Islet precursor cell (in vitro differentiated cells): ENCODE measurements at regions not wholly inside any gene's neighbourhood (a gene's known extent, or its start where the extent isn't known, plus 50 kb on each side); places are given as distances from the start of the nearest gene placed in this dataset.
A peak's percentile ranks its signal among the peaks of the same experiment; 100 is the strongest.

ENCODE experiments used
- DNase-seq: peaks from one replicate; pipeline ENCODE4 v3.0.0-alpha.2; 2018

DNA sequence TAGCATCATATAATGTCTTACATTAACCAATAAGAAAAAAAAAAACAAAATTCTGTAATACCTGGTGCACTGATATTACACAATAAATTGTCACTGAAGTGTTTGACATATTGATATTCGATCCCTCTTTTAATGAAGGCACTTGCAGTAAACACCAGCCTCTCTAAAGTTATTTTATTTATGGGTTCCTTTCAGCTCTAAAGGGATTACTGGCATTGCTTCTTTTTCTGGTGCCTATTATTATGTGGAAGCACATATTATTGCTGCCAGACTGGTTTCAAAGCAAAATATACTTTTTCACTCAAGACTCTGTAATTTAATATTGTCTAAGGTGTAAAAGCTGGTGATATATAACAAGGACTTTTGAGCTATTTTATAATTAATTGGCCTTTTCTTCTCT, 1090.5 kb downstream of the TRHDE start:
- no peak for DNase-seq

DNA sequence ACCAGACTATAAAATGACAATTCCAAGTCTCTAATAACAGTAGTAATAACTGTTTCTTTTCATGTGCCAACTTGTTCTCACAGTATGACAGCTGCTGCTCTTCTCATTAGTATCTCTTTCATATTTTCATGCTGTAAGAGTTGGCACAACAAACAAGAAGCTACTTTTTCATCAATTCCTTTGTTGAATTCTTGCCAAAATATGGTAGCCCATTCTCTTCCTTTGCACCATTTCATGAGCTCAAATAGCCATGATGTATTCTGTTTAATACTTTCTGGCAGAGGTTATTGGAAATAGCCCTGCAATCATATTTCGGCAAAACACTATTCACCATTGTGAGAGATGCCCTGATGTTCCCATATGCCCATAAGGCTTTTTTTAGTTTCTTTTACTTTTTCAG, 1100.7 kb downstream of the TRHDE start:
- no peak for DNase-seq

DNA sequence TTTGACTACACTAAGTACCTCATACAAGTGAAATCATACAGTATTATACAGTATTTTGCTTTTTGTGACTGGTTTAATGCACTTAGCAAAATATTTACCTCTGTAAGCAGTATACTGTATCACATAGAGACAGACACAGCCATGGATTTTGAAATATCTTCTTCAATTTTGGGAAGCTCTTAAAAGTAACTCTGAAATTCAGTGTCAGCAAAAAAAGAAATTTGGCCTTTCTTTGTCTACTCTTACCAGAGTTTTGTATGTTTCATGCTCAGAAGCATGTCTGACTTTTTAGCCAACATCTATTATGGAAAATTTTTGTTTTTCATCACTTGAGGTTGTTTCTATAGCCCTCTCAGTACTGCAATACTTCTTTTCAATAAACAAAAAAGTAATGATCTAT, 1102.2 kb downstream of the TRHDE start:
- no peak for DNase-seq

- no peak for DNase-seq
Measured at GRCh38 chr12:73383584-73384222, 1111.5 kb downstream of the TRHDE start.

GRCh38 chr12:73384592-73384991, 1112.4 kb downstream of the TRHDE start:
- DNase-seq = no peak

DNA sequence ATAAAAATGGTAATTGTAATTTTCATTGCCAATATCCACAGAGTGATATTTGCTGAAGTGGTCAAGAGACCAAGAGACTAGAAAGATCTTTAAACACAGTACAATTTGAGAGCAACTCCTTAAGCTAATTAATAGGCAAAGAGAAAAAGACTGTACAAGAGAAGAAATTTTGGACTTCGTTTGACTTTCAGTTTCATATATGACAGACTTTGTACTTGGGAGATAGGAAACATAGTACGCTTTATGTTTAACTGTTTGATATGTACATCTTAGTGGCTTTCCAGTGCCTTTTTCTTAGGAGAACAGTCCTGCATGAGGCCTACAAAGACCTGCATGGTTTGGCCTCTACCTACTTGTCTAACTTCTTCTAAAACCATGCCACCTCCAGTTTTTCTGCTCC, 1118.1 kb downstream of the TRHDE start:
- no peak for DNase-seq

GRCh38 chr12:73413051-73413450, 1124.6 kb upstream of the ATXN7L3B start:
- DNase-seq = no peak

GRCh38 chr12:73413974-73414373, 1123.7 kb upstream of the ATXN7L3B start:
- DNase-seq = no peak

DNA sequence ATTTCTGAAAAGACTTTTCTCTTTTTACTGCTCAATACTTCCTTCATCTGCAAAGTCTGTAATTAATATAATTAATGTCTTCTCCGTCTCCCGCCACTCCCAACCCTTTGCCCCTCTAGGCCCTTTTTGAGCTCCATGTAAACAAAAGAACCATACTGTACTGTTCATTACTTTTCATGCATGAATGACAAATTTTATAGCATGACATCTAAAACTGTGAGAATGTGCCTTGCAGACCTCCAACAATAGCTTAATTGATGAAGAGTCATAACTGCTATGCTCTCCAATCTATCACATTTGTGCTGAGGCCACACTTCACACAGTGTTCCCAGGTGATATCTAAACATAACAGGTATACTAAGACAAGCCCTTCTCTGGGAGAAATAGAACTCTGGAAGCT, 1122.7 kb upstream of the ATXN7L3B start:
- DNase-seq = no peak

DNA sequence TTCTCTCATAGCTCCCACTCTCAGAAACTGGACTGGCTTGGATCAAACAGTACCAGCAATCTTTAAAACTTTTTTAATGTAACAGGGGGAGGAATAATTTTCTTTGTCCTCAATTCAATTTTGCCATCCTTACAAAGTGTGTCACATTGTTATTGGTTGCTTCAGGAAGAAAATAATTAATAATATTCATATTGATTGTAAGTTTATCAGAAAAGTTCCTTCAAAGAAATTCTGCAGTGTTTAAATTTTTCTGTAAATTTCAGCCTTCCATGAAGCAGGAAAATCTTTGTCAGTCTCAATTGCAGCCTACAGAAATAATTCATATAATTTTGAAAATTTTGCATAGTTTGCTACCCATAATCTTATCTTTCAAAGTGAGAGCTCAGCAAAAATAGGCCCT, 1119.1 kb upstream of the ATXN7L3B start:
- no peak for DNase-seq

GRCh38 chr12:73421832-73422231, 1115.8 kb upstream of the ATXN7L3B start:
- no peak for DNase-seq

- no peak for DNase-seq
Measured at GRCh38 chr12:73424484-73424883, 1113.2 kb upstream of the ATXN7L3B start.

DNA sequence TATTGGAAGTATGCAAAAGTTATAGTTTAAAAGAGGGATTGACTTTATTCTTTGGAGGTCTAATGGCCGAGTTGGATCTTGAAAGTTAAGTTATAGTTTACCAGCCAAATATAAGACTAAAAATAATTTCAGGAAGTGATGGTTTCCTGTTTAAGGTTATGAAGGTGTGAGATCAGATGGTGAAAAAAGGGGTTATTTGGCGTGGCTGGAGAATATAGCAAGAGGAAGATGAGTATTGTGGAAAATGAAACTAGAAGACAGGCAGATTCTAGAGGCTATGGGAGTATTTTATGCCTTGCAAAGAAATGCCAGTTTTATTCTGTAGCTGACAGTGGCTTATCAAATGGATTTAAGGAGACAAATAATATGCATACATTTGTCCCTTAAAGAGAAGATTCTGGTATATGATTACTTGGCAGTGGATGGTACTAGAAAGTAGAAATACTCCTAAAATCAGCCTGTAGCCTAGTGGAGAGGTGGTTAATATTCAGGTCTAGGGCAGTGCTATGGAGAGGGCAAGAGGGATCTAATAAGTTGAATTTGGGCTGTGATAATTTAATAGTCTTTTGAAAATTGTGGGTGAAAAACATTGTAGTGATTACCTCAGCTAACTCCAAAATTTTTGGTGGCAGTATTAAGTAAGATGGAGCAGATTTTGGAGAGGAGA, 1091.8 kb upstream of the ATXN7L3B start:
- no peak for DNase-seq

- DNase-seq = no peak
Measured at GRCh38 chr12:73452672-73453469, 1084.8 kb upstream of the ATXN7L3B start.

GRCh38 chr12:73460212-73460611, 1077.4 kb upstream of the ATXN7L3B start:
- no peak for DNase-seq

DNA sequence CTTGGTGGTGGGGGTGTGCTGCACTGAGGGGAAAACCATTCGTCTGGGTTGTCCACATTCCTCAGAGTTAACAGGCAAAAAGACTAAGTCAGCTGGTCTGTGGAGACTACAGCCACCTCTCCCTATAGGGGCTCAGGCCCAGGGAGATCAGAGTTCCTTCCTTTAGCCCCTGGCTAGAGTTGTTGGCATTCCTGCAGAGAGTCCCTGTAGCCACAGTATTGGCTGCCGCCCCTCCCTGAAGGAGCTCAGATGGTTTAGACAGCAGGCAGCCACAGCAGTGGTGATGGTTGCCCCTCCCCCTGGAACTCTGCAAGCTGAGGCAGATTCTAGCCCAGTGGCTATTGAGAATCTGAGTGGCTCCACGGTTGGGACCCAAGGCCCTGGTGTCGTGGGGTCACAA, 1072.5 kb upstream of the ATXN7L3B start:
- DNase-seq = peak; percentile 95

DNA sequence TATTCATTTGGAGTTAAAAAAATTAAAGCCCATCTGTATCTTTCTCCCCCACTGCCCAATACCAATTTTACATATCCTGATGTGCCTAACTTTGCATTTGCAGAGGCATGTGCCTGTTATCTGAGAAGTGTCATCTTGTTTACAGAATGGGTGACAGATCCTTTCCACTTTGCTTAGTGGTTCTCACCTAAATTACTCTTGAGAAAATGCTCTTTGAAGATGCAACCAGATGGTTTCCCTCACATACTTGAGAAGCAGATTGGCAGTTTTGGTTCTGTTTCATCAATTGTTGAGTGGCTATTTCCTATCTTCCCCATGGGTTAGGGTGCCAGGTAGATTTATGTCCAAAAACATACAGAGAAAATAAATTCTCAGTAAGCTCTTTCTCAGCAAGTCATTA, 1051.4 kb upstream of the ATXN7L3B start:
- DNase-seq = no peak

DNA sequence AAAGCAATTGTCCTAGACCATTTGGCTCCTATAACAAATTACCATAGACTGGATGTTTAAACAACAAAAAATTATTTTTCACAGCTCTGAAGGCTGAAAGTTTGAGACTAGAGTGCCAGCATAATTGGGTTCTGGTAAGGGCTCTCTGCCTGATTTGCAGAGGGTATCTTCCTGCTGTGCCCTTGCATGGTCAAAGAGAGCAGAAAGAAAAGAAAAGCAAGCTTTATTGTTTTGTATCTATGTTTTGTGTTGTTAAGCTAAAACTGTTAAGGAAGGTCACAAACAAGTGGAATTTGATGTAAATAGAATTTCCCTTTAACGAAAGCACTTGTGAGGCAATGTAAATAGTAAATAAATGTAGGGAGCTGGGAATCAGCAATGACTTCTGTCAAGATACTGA, 1031.0 kb upstream of the ATXN7L3B start:
- DNase-seq = no peak

- DNase-seq = peak; percentile 58
Measured at GRCh38 chr12:73514672-73515071, 1023.0 kb upstream of the ATXN7L3B start.

DNA sequence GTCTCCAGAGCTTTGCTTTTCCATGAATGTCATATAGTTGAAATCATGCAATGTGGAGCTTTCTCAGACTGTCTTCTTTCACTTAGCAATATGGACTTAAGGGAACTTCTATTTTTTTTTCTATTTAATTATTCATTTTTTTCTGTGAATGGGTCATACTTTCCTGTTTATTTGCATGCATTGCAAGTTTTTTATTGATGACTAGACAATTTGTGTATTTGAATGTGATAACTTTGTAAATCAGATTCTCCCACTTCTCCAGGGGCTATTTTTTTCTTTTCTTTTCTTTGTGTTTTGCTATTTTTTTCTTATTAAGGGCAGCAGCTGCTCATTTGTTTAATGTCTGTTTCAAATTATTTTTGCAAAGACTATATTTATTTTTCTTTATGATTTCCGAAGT, 1019.8 kb upstream of the ATXN7L3B start:
- DNase-seq = no peak

DNA sequence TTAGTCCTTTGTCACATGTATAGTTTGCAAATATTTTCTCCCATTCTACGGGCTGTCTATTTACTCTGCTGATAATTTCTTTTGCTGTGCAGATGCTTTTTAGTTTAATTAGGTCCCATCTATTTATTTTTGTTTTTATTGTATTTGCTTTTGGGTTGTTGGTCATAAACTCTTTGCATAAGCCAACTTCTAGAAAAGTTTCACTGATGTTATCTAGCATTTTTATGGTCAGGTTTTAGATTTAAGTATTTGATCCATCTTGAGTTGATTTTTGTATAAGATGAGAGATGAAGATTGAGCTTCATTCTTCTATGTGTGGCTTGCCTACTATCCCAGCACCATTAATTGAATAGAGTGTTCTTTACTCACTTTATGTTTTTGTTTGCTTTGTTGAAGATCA, 1008.4 kb upstream of the ATXN7L3B start:
- DNase-seq = no peak

GRCh38 chr12:73529954-73530353, 1007.7 kb upstream of the ATXN7L3B start:
- no peak for DNase-seq

- DNase-seq = no peak
Measured at GRCh38 chr12:73531752-73532151, 1005.9 kb upstream of the ATXN7L3B start.

- no peak for DNase-seq
Measured at GRCh38 chr12:73547421-73547820, 990.2 kb upstream of the ATXN7L3B start.
